H1 (cell line): ENCODE measurements at regions not wholly inside any gene's neighbourhood (a gene's known extent, or its start where the extent isn't known, plus 50 kb on each side); places are given as distances from the start of the nearest gene placed in this dataset.

Experiments used
- ATF3 ChIP-seq: IDR thresholded peaks from 2 replicates; pipeline ENCODE4 v1.6.1; 2011; ENCODE audit warnings: low read depth, mild to moderate bottlenecking, low read length; ENCODE audit not compliant: insufficient read depth
- CHD7 ChIP-seq: fragments of 300-600 bp; sonication (generic); IDR thresholded peaks from 2 replicates; pipeline ENCODE4 v1.7.1; 2012; ENCODE audit warnings: low read length, moderate library complexity, mild to moderate bottlenecking, inconsistent platforms; ENCODE audit not compliant: insufficient replicate concordance
- HDAC2 ChIP-seq, 2 experiments: fragments of 300-600 bp in 1 of 2; sonication (generic) in 1 of 2; IDR thresholded peaks; 2 replicates each; pipeline ENCODE4 v1.6.1; 2011 to 2012; ENCODE audit warnings: low read depth in 2 of 2, low read length in 2 of 2, mild to moderate bottlenecking in 2 of 2, moderate library complexity in 2 of 2, borderline replicate concordance in 1 of 2, inconsistent platforms in 1 of 2
- POU5F1 ChIP-seq: IDR thresholded peaks from 2 replicates; pipeline ENCODE4 v1.6.1; 2011; ENCODE audit warnings: low read depth, mild to moderate bottlenecking, low read length, moderate library complexity

GRCh38 chr5:68395926-68396511 is 180.5 kb downstream of the PIK3R1 start (continued):
- no peak for TF ChIP-seq CHD7
- TF ChIP-seq ATF3, result no peak
- TF ChIP-seq HDAC2 (IDR thresholded peaks at IDR 0.05; ENCODE audit: borderline replicate concordance in 1 of 2, low read depth in 2 of 2, low read length in 2 of 2), result no peak
- no peak for TF ChIP-seq POU5F1
- TF ChIP-seq, all 59 proteins: peak for 0
